Activated CD8-positive, alpha-beta T cell treated with anti-CD3 and anti-CD28 coated beads for 36 hours (primary cell): ENCODE measurements at regions not wholly inside any gene's neighbourhood (a gene's known extent, or its start where the extent isn't known, plus 50 kb on each side); places are given as distances from the start of the nearest gene placed in this dataset.

Experiments
- ATAC-seq: fragments of 200-7000 bp; cut with Tn5 transposase; one replicate; pipeline ENCODE4 v1.10.0; 2021; ENCODE audit warnings: mild to moderate bottlenecking, moderate library complexity
- CTCF ChIA-PET: fragments of 350-600 bp; sonication (Branson Sonifier 250); formaldehyde crosslinking; loops from one replicate; lab custom pipeline; 2021; ENCODE audit warnings: antibody characterized with exemption; lab: Charles Lee
- POLR2A ChIA-PET: fragments of 350-600 bp; sonication (Branson Sonifier 250); formaldehyde crosslinking; loops from one replicate; lab custom pipeline; 2021; ENCODE audit warnings: antibody characterized with exemption; lab: Charles Lee
- DNase-seq: peaks from one replicate; pipeline ENCODE4 v3.0.0-alpha.2; 2020
- H3K27ac Mint-ChIP-seq: one replicate; pipeline ENCODE4 v1.8.0; 2021; ENCODE audit warnings: mild to moderate bottlenecking, mixed read lengths
- H3K27me3 Mint-ChIP-seq: one replicate; pipeline ENCODE4 v1.8.0; 2021; ENCODE audit warnings: mixed read lengths
- H3K36me3 Mint-ChIP-seq: one replicate; pipeline ENCODE4 v1.8.0; 2021; ENCODE audit warnings: low read depth, mixed read lengths
- H3K4me1 Mint-ChIP-seq: one replicate; pipeline ENCODE4 v1.8.0; 2021; ENCODE audit warnings: low read depth, mixed read lengths
- H3K4me3 Mint-ChIP-seq: one replicate; pipeline ENCODE4 v1.8.0; 2021; ENCODE audit warnings: mild to moderate bottlenecking, moderate library complexity, mixed read lengths
- H3K9me3 Mint-ChIP-seq: one replicate; pipeline ENCODE4 v1.8.0; 2021; ENCODE audit warnings: mixed read lengths
- CTCF ChIP-seq: fragments of 200-600 bp; IDR thresholded peaks from one replicate; pipeline ENCODE4 v1.8.0; 2022; ENCODE audit warnings: antibody characterized with exemption, mild to moderate bottlenecking
- intact Hi-C: fragments of 100-400 bp; cut with micrococcal nuclease; formaldehyde crosslinking; loops from one replicate; pipeline ENCODE4 v1.10.0; 2022

- intact Hi-C loops: no loop called here
- no peak for ATAC-seq
Measured at GRCh38 chr20:24098886-24099285, 110.3 kb upstream of the GGTLC1 start.

GRCh38 chr20:24097506-24098245 is 109.1 kb upstream of the GGTLC1 start:
- Mint-ChIP-seq H3K4me3 (no peak overlapping the region), H3K27me3 (no peaks in the 10 kb centered on the region), H3K9me3 (no peaks in the 10 kb centered on the region), H3K36me3 (no peaks in the 10 kb centered on the region), H3K27ac (no peak overlapping the region), H3K4me1 (peaks cover 16% of the 10 kb centered on the region)
- TF ChIP-seq CTCF: no peak
- DNase-seq (no peak), ATAC-seq (no peak)
- POLR2A ChIA-PET: no interaction called here
- intact Hi-C loops: no loop called here
- CTCF ChIA-PET: interaction anchor here (1.4 kb wide), 1 partner anchor 67 kb away, joined by 5 read pairs; no protein-coding TSS in a partner anchor

More at GRCh38 chr20:24098886-24099285, 110.3 kb upstream of the GGTLC1 start:
- no peak for TF ChIP-seq CTCF
- Mint-ChIP-seq H3K4me3 (no peak overlapping the region), H3K27me3 (no peaks in the 10 kb centered on the region), H3K4me1 (peaks cover 20% of the 10 kb centered on the region), H3K9me3 (no peaks in the 10 kb centered on the region), H3K27ac (no peak overlapping the region), H3K36me3 (no peaks in the 10 kb centered on the region)
- CTCF ChIA-PET: interaction anchor here (1.3 to 1.4 kb wide), 2 partner anchors 66 to 95 kb away, joined by 3 to 5 read pairs; no protein-coding TSS in a partner anchor
- POLR2A ChIA-PET: interaction anchor here (0.6 kb wide), 1 partner anchor 124 kb away, joined by 3 read pairs; no protein-coding TSS in a partner anchor
- DNase-seq: no peak

- TF ChIP-seq CTCF: no peak
- ChIA-PET POLR2A (no interaction called here), CTCF (interaction anchor here (1.6 kb wide), 1 partner anchor 159 kb away, joined by 5 read pairs; no protein-coding TSS in a partner anchor)
- Mint-ChIP-seq H3K4me3 (no peak overlapping the region), H3K27me3 (no peaks in the 10 kb centered on the region), H3K27ac (no peak overlapping the region), H3K36me3 (no peaks in the 10 kb centered on the region), H3K9me3 (no peaks in the 10 kb centered on the region), H3K4me1 (peaks cover 13% of the 10 kb centered on the region)
- ATAC-seq (no peak), DNase-seq (no peak)
- intact Hi-C loops: no loop called here
Measured at GRCh38 chr20:24096864-24097450, 108.4 kb upstream of the GGTLC1 start.

GRCh38 chr20:24096264-24096663 is 107.7 kb upstream of the GGTLC1 start:
- no peaks in the 10 kb centered on the region for H3K27me3 Mint-ChIP-seq
- CTCF ChIA-PET: interaction anchor here (1.6 kb wide), 1 partner anchor 158 kb away, joined by 5 read pairs; no protein-coding TSS in a partner anchor

More at GRCh38 chr20:24096264-24096663, 107.7 kb upstream of the GGTLC1 start:
- Mint-ChIP-seq H3K4me3 (no peak overlapping the region), H3K36me3 (no peaks in the 10 kb centered on the region), H3K9me3 (no peaks in the 10 kb centered on the region), H3K4me1 (peaks cover 13% of the 10 kb centered on the region), H3K27ac (no peak overlapping the region)
- intact Hi-C loops: no loop called here
- POLR2A ChIA-PET: no interaction called here
- no peak for TF ChIP-seq CTCF
- ATAC-seq (no peak), DNase-seq (no peak)
